Adrenal gland (tissue), 5 donors: ENCODE measurements at regions not wholly inside any gene's neighbourhood (a gene's known extent, or its start where the extent isn't known, plus 50 kb on each side); places are given as distances from the start of the nearest gene placed in this dataset.

Source experiments
- POLR2A ChIP-seq, 2 donors: fragments of 450-650 bp; IDR thresholded peaks; one replicate each; pipeline ENCODE4 v1.6.1; 2017; ENCODE audit warnings: antibody characterized with exemption in 2 of 2, mild to moderate bottlenecking in 2 of 2, moderate library complexity in 1 of 2
- TF ChIP-seq, protein P1 (sequence below), 6 experiments: fragments of 450-650 bp in 4 of 6; fragments of 200-600 bp in 2 of 6; sonication (generic) in 1 of 6; IDR thresholded peaks; 1 replicate in 5 of 6; 2 replicates in 1 of 6; pipeline versions ENCODE4 v1.5.1 to v1.8.0; 2016 to 2021; ENCODE audit warnings: antibody characterized with exemption in 6 of 6, mild to moderate bottlenecking in 2 of 6, moderate library complexity in 1 of 6
- donor health status: DM: no; HTN: no; CAD: no.

DNA sequence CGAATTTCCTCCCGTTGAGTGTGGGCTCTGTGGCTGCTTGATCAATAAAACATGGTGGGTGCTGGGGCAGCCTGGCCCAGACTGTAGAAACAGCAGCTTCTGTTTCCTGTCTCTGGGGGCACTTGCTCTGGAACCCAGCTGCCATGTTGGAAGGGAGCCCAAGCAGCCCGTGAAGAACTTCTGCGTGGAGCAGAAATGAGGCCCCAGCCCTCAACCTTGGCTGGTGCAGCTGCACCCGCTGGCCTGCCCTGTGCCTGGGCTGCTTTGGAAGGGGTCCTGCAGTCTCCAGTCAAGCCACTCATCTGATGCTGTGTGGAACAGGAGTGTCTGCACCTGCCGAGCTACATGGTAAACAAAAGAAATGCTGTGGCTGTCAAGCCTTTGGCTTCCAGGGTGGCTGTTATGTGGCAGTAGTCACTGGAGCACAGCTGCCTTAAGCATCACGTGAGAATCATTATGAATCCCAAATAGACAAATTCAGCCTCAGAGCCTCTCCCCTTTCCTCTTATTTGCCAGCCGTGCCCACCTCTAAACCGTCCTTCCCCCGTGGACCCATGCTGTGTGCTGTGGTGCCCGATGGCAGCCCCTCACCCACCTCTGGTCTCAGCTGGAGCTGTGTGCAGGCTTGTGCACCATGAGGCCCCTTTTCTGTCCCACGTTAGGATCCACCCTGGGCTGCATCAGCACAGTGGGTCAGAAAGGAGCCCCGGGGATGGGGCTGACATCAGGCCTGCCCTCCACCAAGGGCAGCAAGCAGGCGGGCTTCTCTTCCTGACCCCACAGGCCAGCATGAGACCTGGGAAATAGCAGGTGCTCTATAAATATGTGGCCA, 134.0 kb upstream of the HDAC4 start:
- TF ChIP-seq, protein P1, sequence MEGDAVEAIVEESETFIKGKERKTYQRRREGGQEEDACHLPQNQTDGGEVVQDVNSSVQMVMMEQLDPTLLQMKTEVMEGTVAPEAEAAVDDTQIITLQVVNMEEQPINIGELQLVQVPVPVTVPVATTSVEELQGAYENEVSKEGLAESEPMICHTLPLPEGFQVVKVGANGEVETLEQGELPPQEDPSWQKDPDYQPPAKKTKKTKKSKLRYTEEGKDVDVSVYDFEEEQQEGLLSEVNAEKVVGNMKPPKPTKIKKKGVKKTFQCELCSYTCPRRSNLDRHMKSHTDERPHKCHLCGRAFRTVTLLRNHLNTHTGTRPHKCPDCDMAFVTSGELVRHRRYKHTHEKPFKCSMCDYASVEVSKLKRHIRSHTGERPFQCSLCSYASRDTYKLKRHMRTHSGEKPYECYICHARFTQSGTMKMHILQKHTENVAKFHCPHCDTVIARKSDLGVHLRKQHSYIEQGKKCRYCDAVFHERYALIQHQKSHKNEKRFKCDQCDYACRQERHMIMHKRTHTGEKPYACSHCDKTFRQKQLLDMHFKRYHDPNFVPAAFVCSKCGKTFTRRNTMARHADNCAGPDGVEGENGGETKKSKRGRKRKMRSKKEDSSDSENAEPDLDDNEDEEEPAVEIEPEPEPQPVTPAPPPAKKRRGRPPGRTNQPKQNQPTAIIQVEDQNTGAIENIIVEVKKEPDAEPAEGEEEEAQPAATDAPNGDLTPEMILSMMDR (IDR thresholded peaks at IDR 0.05): no peak
- no peak for TF ChIP-seq POLR2A (IDR thresholded peaks at IDR 0.05)
